NCI-H2196 (cell line): ENCODE measurements at regions not wholly inside any gene's neighbourhood (a gene's known extent, or its start where the extent isn't known, plus 50 kb on each side); places are given as distances from the start of the nearest gene placed in this dataset.

ENCODE experiments used
- DNase-seq: peaks from one replicate; lab custom pipeline; 2025; ENCODE audit not compliant: unreplicated experiment; lab: John Stamatoyannopoulos, UW

GRCh38 chr1:163730411-163730821, 408.7 kb downstream of the NUF2 start:
- peak; percentile 37 for DNase-seq

- DNase-seq: no peak
These were observed 415.5 kb downstream of the NUF2 start for GRCh38 chr1:163737261-163737660.

DNA sequence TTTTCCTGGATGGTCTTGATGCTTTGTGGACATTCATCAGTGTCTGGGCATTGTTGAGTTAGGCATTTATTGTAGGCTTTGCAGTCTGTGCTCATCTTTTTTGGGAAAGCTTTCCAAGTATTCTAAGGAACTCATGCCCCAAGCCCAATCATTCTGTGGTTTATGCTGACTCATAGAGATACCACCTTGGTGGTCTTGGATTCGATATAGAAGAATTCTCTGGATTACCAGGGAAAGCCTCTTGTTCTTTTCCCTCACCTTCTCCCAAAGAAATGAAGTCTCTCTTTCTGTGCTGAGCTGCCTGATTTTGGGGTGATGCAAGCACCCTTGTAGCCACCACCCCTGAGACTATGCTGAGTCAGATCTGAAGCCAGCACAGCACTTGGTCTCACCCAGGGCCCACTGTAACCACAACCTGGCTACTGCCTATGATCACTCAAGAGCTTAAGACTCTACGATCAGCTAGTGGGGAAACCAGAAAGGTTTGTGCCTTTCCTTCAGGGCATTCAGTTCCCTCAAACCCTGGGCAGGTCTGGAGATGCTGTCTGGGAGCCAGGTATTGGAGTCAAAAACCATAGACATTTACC, 422.6 kb downstream of the NUF2 start:
- DNase-seq: no peak

DNA sequence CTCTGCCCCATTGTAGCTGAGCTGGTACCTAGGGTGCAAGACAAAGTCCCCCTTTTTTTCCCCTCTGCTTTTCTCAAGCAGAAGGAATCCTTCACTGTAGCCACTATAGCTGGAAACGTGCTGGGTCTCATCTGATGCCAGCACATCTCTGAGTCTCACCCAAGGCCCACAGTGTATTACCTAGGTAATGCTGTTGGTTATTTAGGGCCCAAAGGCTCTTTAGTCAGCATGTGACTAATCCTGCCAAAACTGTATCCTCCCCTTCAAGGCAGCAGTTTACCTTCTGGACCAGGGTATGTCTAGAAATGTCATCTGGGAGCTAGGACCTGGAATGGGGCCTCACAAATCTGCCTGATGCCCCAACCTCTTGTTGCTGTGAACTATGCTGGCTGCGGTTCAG, 423.4 kb downstream of the NUF2 start:
- DNase-seq: no peak

GRCh38 chr1:163747261-163747660, 425.5 kb downstream of the NUF2 start:
- no peak for DNase-seq

DNA sequence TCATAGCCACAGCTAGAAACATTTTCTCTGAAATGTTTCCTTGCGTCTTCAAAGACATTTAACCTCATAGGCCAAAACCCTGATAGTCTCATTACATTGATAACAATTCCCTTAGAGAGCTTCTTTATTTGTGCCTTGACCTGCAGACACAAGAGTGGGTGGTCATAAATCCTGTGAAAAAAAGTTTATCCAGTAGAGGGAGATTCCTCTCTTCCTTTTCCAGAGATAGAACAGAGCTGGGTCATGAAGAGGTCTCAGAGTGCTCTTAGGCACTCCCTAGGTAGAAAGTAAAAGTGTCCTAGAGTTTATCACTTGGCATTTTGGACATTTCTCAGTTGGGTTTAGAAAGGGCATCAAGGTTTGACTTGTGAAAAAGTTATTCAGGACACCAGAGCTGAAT, 426.1 kb downstream of the NUF2 start:
- DNase-seq: no peak

GRCh38 chr1:163758977-163759670, 437.4 kb downstream of the NUF2 start:
- no peak for DNase-seq

DNA sequence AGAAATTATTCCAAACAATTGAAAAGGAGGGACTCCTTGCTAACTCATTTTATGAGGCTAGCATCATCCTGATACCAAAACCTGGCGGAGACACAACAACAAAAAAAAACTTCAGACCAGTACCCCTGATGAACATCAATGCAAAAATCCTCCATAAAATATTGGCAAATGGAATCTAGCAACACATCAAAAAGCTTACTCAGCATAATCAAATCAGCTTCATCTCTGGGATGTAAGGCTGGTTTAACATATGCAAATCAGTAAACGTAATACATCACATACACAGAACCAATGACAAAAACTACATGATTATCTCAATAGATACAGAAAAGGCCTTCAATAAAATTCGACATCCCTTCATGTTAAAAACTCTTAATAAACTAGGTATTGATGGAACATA, 440.1 kb downstream of the NUF2 start:
- DNase-seq: no peak

DNA sequence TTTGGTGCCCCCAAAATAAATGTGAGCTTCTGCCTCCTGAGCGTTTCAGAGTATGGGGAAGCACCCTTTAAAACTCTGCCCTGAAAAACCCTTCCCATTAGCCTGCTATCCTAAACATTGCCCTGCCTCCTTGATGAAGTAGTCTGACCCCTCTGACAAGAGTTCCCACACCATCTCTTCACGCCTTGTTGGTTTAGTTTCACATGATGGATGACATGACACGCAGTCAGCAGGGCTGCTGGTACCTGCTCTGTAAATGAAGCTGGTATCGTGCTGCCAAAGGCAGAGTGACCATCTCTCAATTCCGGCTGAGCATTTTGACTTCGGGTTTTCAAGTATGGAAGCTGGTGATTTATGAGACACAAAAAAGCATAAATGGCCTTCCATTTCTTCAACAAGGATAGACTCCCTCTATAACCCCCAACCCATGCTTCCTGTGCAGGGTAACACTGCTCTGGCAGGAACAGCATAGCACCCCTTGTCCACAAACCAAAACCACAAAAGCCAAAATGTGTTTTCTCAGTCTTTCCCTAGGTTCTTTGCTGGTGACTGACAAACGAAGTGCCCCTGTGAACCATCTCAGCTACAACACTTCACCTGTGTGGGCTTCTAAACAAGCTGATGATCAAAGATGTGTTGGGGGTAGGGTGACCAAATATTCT, 444.6 kb downstream of the NUF2 start:
- DNase-seq: no peak

GRCh38 chr1:163768576-163768975, 446.8 kb downstream of the NUF2 start:
- DNase-seq: no peak

- no peak for DNase-seq
These were observed 448.5 kb downstream of the NUF2 start for GRCh38 chr1:163770265-163770664.

GRCh38 chr1:163771637-163772036, 449.9 kb downstream of the NUF2 start:
- DNase-seq: no peak

- no peak for DNase-seq
These were observed 450.5 kb downstream of the NUF2 start for GRCh38 chr1:163772246-163772645.

- DNase-seq: no peak
These were observed 451.6 kb downstream of the NUF2 start for GRCh38 chr1:163773396-163773795.

DNA sequence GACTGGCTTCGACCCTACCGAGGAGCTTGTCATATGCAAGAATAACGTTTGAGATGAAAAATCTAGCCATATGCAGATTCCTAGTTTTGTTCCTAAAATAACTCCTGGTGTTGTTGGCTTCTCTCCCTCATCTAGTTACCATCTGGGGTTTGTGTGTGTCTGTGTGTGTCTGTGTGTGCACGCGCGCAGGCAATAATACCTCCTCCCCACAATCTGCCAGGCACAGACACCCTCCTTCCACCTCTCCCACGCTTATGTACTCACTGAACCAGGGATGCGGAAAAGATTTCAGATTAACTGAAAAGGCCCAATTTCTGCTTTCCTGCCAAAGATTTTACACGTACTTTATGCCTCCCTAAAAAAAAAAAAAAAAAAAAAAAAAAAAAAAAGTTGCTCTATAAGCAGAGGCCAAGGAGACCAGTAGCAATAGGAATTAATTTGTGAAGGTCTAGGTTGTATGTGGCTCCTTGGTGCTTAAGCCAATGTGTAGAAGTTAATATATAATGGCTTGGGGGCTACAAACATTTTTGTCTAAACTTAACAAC, 452.7 kb downstream of the NUF2 start:
- no peak for DNase-seq

DNA sequence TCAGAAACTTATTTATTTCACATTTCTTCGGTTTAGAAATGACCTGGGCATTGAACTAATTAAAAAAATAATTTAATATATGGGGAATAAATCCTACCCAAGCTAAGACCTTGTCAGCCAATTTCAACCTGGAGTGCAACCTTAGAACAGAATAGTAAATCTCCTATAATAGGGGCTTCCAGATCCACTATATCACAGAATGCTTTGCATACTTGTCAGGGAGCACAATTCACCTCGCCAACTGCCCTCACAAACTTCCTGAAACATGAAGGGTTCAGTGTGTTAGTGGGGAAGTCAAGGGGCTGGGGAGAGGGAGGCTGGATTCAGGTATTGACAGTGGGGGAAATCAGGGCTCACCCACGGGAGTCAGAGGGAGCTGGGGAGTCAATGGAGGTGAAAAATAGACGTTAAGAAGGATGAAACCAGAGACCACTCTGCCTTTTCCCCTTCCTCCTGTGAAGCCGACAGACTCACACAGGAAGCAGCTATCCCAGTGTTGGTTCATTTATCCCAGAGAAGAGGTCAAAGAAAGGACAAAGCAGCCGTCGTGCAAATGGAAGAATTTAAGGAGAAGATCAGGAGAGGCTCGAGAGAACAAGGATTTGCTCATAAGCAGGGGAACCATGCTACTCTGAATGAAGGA, 453.3 kb downstream of the NUF2 start:
- no peak for DNase-seq

- DNase-seq: no peak
These were observed 455.5 kb downstream of the NUF2 start for GRCh38 chr1:163777205-163777604.

DNA sequence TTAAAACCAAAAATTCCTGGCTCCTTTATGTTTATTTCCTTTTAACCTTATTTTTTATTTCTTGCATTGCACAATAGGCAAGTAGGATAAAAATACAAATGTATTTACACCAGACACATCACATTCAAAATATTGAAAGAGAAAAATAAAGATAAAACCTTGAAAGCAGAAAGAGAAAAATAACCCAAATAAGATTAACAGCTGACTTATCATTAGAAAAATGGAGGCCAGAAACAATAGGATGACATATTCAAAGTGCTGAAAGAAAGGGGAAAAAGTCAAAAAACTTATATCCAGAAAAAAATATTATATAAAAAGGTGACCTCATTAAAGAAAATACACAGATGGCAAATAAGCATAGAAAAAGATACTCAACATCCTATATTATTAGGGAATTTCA, 459.4 kb downstream of the NUF2 start:
- DNase-seq: no peak

- no peak for DNase-seq
These were observed 464.2 kb downstream of the NUF2 start for GRCh38 chr1:163785868-163786405.

DNA sequence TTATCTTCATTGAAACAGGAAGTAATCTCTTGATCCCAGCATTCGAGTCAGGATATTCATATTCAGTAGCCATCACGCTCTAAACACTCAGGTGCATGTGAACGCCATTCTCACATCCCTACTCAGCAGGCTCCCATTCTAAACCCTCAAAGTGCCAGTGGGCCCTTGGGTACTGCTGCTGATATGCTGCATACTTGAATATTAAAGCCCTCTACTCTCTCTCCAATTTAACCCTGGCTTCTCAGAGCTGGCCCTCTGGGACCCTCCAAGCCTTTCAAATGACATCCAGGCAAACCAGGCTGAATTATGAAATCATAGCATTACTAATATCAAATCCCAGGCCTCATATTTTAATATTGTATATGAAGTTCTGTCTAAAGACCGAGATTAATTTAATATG, 468.2 kb downstream of the NUF2 start:
- no peak for DNase-seq

DNA sequence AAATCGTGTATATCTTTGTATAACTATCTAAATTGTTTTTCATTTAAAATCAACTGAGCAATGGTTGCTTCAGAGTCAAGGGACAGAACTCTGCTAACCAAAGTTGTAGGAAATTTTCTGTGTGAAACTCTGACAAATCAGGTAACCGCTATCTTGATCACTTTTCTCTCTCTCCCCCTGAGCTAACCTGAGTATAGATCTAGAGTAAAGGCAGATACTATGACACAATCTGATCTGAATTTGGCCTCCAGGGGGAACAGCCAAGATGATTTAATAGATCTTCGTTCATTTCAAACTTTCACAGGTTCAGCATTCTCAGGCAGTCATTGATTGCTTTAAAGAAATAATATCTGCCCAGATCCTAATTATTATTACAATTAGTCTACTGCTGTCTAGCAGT, 472.8 kb downstream of the NUF2 start:
- DNase-seq: no peak
